HG03039 (cell line): ENCODE measurements at regions not wholly inside any gene's neighbourhood (a gene's known extent, or its start where the extent isn't known, plus 50 kb on each side); places are given as distances from the start of the nearest gene placed in this dataset.
"Not testable (repeated sequence)": the region's sequence is repeated elsewhere in the genome, so short reads cannot be mapped to it uniquely, and the experiment has no call there.

Experiments used
- ATAC-seq: cut with Tn5 transposase; IDR thresholded peaks from one replicate; pipeline ENCODE4 v1.9.1; 2021; ENCODE audit warnings: mild to moderate bottlenecking, moderate library complexity; ENCODE audit not compliant: unreplicated experiment

DNA sequence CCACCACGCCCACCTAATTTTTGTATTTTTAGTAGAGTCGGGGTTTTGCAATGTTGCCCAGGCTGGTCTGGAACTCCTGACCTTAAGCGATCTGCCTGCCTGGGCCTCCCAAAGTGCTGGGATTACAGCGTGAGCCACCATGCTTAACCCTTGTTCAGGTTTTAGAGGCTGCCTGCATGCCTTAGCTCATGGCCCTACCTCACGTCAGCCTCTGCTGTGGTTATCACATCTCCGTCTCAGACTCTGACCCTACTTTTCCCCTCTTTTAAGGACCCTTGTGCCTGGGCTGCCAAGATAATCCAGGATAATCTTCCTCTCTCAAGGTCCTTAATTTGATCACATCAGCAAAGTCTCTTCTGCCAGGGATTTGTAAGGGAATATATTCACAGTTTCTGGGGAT is 98.2 kb upstream of the PMAIP1 start:
- no peak for ATAC-seq

- ATAC-seq = no peak
Measured at GRCh38 chr18:59800897-59801296, 98.9 kb upstream of the PMAIP1 start.

- ATAC-seq = no peak
Measured at GRCh38 chr18:59799383-59800015, 100.3 kb upstream of the PMAIP1 start.

DNA sequence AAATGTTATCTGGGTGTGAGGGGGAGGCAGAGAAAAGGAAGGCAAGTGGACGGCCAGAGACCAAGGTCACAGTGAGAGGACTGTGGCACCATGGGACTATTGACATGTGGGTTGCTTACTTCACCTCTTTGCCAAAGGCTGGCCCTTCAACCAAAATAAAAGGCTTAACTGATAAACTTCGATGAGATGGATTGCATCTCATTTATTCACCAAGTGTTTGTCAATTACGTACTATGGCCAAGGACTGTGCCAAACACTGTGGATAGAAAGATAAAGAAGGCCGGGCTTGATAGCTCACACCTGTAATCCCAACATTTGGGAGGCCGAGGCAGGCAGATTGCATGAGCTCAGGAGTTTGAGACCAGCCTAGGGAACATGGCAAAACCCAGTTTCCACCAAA is 98.7 kb upstream of the CCBE1 start:
- ATAC-seq = no peak

GRCh38 chr18:59792353-59792752 is 95.1 kb upstream of the CCBE1 start:
- ATAC-seq = no peak

- ATAC-seq = not testable (repeated sequence)
Measured at GRCh38 chr18:59790346-59790936, 93.2 kb upstream of the CCBE1 start.

DNA sequence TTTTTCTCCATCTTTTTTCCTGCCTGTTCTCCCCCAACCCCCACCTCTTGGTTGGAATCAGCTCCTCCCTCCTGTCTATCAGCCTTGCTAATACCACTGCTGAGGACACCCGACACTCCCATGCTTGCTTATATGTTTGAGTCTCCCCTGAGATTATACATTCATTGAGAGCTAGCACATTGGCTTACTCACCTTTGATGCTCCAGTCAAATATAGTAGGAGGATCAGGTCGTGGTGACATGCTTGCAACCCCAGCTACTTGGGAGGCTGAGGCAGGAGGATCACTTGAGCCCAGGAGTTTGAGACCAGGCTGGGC is 91.5 kb upstream of the CCBE1 start:
- ATAC-seq = no peak

- no peak for ATAC-seq
Measured at GRCh38 chr18:59787998-59788790, 91.0 kb upstream of the CCBE1 start.

DNA sequence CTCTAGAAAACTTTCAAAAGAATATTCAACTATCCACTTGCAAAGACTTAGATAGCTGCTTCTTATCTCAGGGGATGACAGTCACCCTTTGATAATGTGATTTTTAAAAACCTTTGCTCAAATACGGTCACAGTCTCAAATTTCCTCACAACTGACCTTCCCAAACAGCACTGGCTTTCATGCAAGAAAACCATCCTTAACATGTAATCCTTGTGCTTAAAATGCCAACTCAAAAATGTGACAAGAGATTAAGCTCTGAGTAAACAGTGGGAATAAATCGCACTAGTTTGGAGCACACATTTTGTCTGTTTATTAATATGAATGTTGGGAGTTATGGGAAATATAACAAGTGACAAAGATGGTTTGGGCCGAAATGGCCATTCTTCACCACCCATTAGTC is 87.5 kb upstream of the CCBE1 start:
- no peak for ATAC-seq

DNA sequence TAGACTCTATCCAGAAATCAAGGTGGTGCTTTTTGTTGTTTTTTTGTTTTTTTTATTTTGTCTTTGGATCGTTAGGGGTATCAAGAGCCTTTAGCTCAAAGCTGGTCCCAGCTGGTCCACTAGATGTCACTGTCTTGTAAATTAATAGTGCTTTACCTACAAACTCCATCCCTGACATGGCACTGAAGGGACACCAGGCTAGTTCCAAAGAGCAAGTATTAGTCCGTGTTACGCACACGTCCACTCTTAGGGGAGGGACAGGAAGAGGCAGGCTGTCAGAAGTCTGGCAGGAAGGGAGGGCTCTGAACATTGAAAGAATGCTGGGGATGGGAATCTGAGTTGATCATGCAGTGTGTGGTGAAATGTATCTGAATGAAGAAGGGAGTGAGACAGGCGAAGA is 85.9 kb upstream of the CCBE1 start:
- ATAC-seq = peak; percentile 89

GRCh38 chr18:59779979-59780378 is 82.8 kb upstream of the CCBE1 start:
- no peak for ATAC-seq

DNA sequence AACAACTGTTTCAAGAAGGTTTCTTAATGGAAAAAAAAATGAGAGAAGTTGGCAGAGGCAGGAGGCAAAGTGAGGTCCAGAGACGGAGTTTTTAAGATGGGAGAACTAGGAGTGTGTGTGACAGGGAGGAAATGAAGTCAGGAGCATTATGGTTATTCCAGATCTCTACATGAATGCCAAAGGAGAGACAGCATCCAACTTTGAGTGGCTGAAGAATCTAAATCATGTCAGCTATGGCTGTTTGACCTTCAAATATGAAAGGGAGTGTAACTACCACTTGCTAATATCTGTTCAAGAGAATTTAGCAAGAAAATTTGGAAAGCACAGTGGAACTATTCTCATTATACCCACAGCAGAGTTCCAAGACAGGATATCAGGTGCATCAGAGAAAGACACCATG is 81.2 kb upstream of the CCBE1 start:
- no peak for ATAC-seq

- no peak for ATAC-seq
Measured at GRCh38 chr18:59777636-59778035, 80.4 kb upstream of the CCBE1 start.

DNA sequence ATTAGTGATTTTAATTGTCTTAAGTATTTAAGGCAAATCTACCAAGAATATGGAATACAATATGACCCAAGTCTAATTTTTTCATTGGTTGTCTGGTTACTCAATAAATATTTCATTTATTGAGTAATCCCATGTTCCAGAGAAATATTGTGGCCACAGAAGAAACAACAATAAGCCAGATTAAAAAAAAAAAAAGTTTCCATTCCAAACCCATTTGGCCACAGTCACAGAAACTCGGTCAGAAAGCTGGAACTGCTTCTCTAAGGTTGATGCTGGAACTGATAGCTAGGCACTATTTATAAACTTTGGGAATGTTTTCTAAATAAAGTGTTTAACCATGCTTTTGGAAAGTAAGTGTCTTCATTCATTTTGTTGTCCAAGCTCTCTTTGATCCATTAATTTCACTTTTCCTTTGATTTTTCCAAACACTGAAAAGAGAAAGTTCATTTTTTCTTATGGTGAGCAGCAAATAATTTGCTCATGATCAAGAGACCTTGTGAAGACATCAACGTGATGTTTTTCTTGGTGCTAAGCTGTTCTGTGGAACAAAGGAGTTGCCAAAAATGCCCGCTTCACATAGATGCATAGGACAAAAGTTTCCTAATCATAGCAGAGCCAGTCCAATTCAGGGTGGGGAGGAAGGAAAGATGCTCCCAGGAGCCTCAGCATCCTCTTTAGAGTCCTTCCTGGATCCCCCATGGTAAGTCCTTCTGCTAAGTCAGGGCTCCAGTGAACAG is 72.1 kb upstream of the CCBE1 start:
- ATAC-seq = no peak

GRCh38 chr18:59768409-59768808 is 71.2 kb upstream of the CCBE1 start:
- no peak for ATAC-seq

GRCh38 chr18:59767732-59768131 is 70.5 kb upstream of the CCBE1 start:
- ATAC-seq = no peak

DNA sequence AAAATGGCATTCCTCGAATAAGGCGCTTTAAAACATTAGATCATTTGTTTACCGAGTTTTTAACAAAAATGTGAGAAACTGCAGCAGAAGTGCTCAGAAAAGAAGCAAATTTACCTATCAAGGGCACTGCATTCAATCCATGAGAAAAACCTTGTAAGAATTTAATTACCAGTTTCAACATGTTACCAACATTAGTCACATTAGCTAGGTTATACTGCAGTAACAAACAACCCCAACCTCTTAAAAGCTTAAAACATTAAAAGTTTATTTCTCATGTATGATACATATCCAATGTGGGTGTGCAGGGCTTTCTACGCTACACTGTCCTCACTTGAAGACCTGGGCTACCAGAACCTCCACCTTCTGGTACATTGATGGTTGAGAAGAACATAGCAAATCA is 68.1 kb upstream of the CCBE1 start:
- ATAC-seq = no peak

GRCh38 chr18:59764281-59764680 is 67.1 kb upstream of the CCBE1 start:
- ATAC-seq = no peak

DNA sequence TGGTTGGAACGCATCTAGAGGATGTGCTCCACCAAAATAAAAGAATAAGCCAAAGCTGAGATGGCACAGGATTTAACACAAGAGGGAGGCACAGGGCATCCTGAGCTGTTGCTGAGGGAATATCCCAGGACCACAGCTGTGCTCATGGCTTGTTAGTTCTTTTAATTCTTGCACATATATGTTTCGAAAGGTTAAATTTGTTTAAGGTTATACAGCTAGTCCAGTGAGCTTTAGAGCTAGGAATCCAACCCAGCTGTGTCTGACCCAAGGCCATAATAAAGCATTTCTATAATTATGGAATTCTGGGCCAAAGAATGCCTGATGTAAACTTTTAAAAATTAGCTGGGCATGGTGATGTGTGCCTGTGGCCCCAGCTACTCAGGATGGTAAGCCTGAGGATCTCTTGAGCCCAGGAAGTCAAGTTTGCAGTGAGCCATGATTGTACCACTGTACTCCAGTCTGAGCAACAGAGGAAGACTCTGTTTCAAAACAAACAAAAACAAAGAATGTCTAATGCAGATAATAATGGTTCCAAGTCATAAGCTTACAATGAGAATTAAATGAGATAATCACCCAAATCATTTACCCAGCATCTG is 66.4 kb upstream of the CCBE1 start:
- no peak for ATAC-seq

- no peak for ATAC-seq
Measured at GRCh38 chr18:59760619-59761600, 63.7 kb upstream of the CCBE1 start.
